ENCODE measurements at regions not wholly inside any gene's neighbourhood (a gene's known extent, or its start where the extent isn't known, plus 50 kb on each side); places are given as distances from the start of the nearest gene placed in this dataset.
"Not testable (repeated sequence)": the region's sequence is repeated elsewhere in the genome, so short reads cannot be mapped to it uniquely, and the experiment has no call there.

DNA sequence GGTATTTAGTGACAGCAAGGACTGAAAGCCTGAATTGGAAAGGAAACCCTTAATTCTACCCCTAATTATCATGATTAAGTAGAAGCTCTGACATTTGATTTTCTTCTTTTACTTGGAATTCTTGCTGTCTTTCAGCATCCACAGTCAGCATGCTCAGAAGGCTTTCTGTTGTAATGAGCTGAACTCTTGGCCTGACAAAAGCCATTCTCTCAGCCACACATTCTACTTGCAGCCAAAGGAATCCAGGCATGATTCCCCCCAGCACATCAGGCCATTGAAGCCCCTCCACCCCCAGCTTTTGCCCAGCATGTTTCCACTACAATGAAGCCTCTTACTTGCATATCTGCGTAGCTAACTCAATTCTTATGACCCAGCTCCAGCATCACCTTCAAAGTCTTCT, 94.3 kb upstream of the FRMD4A start:
- no peak for DNase-seq (ENCODE audit: low spot score)

- no peak for DNase-seq (ENCODE audit: low spot score)
Observed at GRCh38 chr10:14423111-14423744, 92.5 kb upstream of the FRMD4A start.

GRCh38 chr10:14422431-14422830, 91.7 kb upstream of the FRMD4A start:
- no peak for DNase-seq (ENCODE audit: low spot score)

DNA sequence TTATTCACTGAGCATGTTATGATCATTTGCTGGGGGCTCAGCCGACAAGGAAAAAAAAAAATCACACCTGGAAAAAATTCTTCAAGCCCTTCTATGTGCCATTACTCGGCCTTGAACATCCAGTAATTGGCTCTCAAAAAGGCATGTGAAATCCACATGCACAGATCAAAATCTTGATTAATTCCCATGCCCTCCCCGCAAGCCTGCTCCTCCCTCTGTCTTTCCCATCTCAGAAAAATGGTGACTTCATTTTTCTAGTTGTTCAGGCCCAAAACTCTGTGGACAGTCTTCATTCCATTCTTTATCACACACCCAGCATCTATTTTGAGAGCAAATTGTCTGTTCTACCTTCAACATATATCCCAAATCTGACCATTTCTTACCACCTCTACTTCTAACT, 91.2 kb upstream of the FRMD4A start:
- no peak for DNase-seq (ENCODE audit: low spot score)

DNA sequence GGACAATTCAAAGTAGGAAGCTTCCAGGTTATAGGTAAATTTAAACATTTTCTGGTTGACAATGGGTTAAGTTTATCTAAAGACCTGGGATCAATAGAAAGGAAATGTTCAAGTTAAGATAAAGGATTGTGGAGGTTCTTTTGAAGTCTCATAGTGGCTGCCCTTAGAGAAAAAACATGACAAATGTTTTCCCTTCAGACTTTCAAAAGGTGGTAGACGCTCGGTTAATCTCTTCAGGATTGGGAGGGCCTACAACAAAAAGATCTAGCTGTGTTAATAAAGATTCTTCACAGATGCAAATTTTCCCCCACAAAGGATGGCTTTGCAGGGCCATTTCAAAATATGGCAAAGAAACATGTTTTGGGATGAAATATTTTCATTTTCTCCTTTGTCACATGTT, 86.6 kb upstream of the FRMD4A start:
- not testable (repeated sequence) for DNase-seq (ENCODE audit: low spot score)

GRCh38 chr10:14416308-14416700, 85.6 kb upstream of the FRMD4A start:
- DNase-seq (ENCODE audit: low spot score) = no peak

GRCh38 chr10:14415676-14416307, 85.1 kb upstream of the FRMD4A start:
- DNase-seq (ENCODE audit: low spot score) = no peak

DNA sequence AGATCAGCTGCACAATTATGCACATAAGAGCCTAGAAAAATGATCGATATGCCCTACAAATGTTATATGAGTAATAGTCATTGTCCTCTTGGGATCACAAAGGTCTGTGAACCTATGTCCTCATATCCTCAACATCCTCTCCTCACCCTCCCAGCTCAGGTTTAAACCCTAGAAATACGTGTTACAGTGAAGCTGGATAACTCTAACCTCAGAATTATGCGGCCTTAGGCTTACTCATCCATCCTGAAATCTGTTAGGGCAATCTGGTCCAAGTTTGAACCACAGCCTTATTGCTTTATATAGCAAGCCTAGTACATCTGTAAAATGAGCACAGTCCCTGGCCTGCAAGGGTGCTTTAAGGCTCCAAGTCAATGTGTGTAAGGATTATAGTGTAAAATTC, 84.2 kb upstream of the FRMD4A start:
- DNase-seq (ENCODE audit: low spot score) = no peak

DNA sequence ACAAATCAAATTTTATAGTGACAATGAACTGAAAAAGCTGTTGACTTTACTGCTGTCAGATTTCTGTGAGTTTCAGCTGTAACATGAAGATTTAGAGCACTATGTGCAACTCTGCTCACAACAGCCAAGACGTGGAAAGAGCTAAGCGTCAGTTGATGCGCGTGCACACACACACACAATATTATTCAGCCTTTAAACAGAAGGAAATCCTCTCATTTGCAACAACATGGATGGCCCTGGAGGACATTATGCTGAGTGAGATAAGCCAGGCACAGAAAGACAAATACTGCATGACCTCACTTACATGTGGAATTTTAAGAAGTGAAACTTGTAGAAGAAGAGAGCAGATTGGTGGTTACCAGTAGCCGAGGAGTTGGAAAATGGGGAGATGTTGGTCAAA, 82.8 kb upstream of the FRMD4A start:
- no peak for DNase-seq (ENCODE audit: low spot score)

DNA sequence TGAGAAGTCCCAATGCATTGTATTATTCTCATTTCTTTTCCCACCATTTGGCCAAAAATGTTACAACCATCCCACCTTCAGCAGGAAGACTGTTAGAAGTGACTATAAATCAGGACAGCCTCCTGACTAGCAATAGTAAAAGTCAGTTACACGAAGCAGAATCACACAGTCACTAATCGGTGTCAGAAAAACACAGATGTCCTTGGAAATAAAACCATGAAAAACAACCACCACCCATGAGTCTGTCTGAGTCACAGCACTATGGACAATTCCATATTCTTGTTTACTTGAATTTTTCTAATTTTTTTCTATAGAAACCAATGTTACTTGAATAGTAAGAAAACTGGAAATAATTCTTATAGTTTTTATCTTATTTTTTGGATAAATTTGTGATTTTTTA, 81.9 kb upstream of the FRMD4A start:
- no peak for DNase-seq (ENCODE audit: low spot score)

DNA sequence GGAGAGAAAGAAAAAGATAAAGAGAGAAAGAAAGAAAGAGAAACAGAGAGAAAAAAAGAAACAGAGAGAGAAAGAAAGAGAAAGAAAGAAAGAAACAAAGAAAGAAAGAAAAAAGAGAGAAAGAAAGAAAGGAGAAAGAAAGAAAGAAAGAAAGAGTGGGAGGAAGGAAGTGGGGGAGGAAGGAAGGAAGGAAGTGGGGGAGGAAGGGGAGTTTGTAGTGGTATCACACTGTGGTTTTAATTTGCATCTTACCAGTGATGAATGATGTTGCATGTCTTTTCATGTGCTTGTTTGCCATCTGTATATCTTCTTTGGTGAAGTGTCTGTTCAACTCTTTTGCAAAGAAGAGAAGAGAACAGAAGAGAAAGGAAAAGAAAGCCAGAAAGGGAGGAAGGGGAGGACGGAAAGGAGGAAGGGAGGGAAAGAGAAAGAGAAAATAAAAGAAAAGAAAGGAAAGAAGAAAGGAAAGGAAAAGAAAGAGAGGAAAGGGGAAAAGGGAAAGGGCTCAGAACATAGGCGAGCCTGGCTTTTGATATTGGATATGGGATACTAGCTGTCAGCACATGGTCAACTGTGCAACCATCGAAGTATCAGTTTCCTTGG, 79.2 kb upstream of the FRMD4A start:
- no peak for DNase-seq (ENCODE audit: low spot score)

- no peak for DNase-seq (ENCODE audit: low spot score)
Observed at GRCh38 chr10:14409247-14409646, 78.5 kb upstream of the FRMD4A start.

- no peak for DNase-seq (ENCODE audit: low spot score)
Observed at GRCh38 chr10:14408139-14408538, 77.4 kb upstream of the FRMD4A start.

- DNase-seq (ENCODE audit: low spot score) = no peak
Observed at GRCh38 chr10:14407567-14407966, 76.8 kb upstream of the FRMD4A start.

- DNase-seq (ENCODE audit: low spot score) = no peak
Observed at GRCh38 chr10:14405076-14406065, 74.6 kb upstream of the FRMD4A start.

DNA sequence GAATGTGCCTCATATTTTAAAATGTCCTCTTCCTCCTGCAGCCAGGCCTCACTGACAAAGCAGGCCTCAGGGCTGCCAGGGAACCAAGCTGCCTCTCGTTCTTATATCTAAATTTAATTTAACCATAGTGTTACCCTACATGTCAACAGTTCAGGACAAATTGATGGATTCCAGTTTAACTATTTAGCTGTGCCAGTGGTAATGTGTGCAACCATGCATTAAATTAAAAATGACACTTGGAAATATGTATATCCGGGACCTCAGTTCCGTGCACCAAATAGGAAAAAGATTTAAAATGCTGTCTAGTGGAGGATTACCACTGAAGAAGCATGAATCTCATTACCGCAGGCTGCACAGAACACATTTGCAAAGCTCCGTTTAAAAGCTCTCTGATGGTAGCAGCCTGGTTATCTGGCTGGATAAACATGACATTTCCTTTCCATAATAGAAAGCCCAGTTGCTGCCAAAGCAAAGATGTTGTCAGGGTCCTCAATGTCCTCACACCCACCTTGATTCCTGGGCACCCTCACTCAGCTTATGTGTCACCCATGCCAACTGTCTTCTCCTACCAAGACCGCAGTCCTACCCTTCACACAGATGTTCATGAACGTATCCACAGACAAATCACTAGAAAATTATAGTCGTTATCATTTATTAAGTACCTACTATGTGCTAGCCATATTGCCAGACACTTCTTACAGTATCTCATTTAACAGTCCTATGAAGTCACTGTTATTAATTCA, 73.3 kb upstream of the FRMD4A start:
- no peak for DNase-seq (ENCODE audit: low spot score)

DNA sequence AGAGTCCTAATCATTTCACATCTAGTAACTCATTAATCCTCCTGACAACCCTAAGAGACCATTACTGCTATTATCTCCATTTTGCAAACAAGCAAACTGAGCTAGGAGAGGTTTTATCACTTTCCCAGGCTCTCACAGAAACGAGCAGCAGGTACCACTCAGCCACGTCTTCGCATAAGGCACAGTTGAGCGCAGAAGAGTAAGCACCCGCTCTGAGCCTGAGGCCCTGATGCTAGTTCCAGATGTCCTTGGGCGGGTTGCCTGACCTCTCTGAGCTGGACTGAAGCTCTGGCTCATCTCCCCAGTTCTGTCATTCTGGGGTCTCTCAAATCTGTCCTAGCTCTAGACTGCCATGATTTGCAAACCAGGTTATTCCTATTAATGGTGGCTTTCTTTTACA, 72.6 kb upstream of the FRMD4A start:
- no peak for DNase-seq (ENCODE audit: low spot score)

- no peak for DNase-seq (ENCODE audit: low spot score)
Observed at GRCh38 chr10:14399641-14400040, 68.9 kb upstream of the FRMD4A start.

DNA sequence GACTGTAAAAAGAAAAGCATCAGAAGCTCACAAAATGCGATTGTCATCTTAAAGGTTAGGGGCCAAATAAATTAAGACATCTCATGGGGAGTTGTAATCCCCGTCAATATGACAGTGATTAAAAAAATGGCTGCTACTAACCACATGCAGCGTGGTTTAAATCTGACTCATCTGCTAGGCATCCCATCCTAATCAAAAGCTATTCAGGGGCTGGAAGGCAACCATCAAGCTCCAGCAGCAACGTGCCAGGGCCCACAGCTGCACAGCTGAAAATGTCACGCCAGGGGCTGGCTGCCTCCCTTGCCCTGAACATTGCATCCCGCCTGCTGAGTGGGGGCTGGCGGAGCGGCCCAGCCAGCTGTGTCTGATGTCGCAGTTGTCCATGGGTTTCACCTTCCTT, 66.3 kb upstream of the FRMD4A start:
- DNase-seq (ENCODE audit: low spot score) = no peak

GRCh38 chr10:14396411-14397048, 65.8 kb upstream of the FRMD4A start:
- no peak for DNase-seq (ENCODE audit: low spot score)

GRCh38 chr10:14394179-14394578, 63.5 kb upstream of the FRMD4A start:
- DNase-seq (ENCODE audit: low spot score) = no peak
